NB4 (cell line): ENCODE measurements at regions not wholly inside any gene's neighbourhood (a gene's known extent, or its start where the extent isn't known, plus 50 kb on each side); places are given as distances from the start of the nearest gene placed in this dataset.

ENCODE experiments used
- CTCF ChIP-seq: IDR thresholded peaks from one replicate; pipeline ENCODE4 v1.5.1; 2012; ENCODE audit warnings: low read depth, low read length
- POLR2A ChIP-seq: IDR thresholded peaks from 2 replicates; pipeline ENCODE4 v1.6.1; 2011; ENCODE audit warnings: mild to moderate bottlenecking; ENCODE audit not compliant: insufficient read length; ENCODE audit errors: extremely low read depth

GRCh38 chr4:10172278-10172921 is 55.8 kb upstream of the WDR1 start:
- no peak for TF ChIP-seq POLR2A
- TF ChIP-seq CTCF, result no peak
